ENCODE measurements at regions not wholly inside any gene's neighbourhood (a gene's known extent, or its start where the extent isn't known, plus 50 kb on each side); places are given as distances from the start of the nearest gene placed in this dataset.

- peak; percentile 60; the same call in 1 of the 2 replicates for TF ChIP-seq REL (CRISPR knock-in tag; conservative IDR thresholded peaks at IDR 0.05)
- peak; percentile 89; the same call in 1 of the 2 replicates for TF ChIP-seq GATA4 (IDR thresholded peaks at IDR 0.05; ENCODE audit: borderline replicate concordance, low read depth)
- TF ChIP-seq RARG (CRISPR knock-in tag; IDR thresholded peaks at IDR 0.05; ENCODE audit: low read depth): no peak
- no peak for TF ChIP-seq CENPX (CRISPR knock-in tag; IDR thresholded peaks at IDR 0.05)
- TF ChIP-seq ZBTB1 (CRISPR knock-in tag; IDR thresholded peaks at IDR 0.05; ENCODE audit: borderline replicate concordance): no peak
- TF ChIP-seq ZNF260 (CRISPR knock-in tag; IDR thresholded peaks at IDR 0.05; ENCODE audit: borderline replicate concordance, low read depth): no peak
- TF ChIP-seq SMAD1 (CRISPR knock-in tag; IDR thresholded peaks at IDR 0.05; ENCODE audit: borderline replicate concordance, low read depth): no peak
- TF ChIP-seq CC2D1A (CRISPR knock-in tag; IDR thresholded peaks at IDR 0.05): 0 out of 2 replicates have a peak, but pooled peaks have one; percentile 9
- TF ChIP-seq POLR2G (IDR thresholded peaks at IDR 0.05; ENCODE audit: low read depth, low read length): 0 out of 2 replicates have a peak, but pooled peaks have one; percentile 37
- TF ChIP-seq, protein P1, sequence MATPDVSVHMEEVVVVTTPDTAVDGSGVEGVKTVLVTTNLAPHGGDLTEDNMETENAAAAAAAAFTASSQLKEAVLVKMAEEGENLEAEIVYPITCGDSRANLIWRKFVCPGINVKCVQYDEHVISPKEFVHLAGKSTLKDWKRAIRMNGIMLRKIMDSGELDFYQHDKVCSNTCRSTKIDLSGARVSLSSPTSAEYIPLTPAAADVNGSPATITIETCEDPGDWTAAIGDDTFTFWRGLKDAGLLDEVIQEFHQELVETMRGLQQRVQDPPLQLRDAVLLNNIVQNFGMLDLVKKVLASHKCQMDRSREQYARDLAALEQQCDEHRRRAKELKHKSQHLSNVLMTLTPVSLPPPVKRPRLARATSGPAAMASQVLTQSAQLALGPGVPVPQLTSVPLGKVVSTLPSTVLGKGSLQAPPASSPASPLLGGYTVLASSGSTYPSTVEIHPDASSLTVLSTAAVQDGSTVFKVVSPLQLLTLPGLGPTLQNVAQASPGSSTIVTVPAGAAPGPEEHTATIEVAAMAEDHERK (CRISPR knock-in tag; IDR thresholded peaks at IDR 0.05; ENCODE audit: low read depth): no peak
Measured at GRCh38 chr6:167762259-167762962, 64.3 kb upstream of the AFDN start (continued).
